ENCODE measurements at regions not wholly inside any gene's neighbourhood (a gene's known extent, or its start where the extent isn't known, plus 50 kb on each side); places are given as distances from the start of the nearest gene placed in this dataset.

GRCh38 chr7:125636320-125636962 is 706.8 kb upstream of the POT1 start:
- no peak overlapping the region for H3K4me3 ChIP-seq (replicated peaks in 1 of 4; ENCODE audit: control extremely low read depth in 1 of 4, insufficient read depth in 1 of 4, low read depth in 3 of 4, low read length in 4 of 4)
- no peak for DNase-seq (ENCODE audit: low read depth in 2 of 2)
- H3K4me2 ChIP-seq (ENCODE audit: extremely low read depth, insufficient read depth, low read length): no peak overlapping the region
- H3K27ac ChIP-seq (ENCODE audit: insufficient read depth, low read length): no peak overlapping the region
- H3K27me3 ChIP-seq (ENCODE audit: control insufficient read depth, insufficient read depth, low read length): no peaks in the 10 kb centered on the region
- H3K9me3 ChIP-seq (ENCODE audit: control insufficient read depth, insufficient read depth, low read depth, low read length): no peaks in the 10 kb centered on the region
- H3K9ac ChIP-seq (ENCODE audit: insufficient read depth, low read length): no peak overlapping the region
- TF ChIP-seq CTCF (conservative IDR thresholded peaks at IDR 0.05 in 1 of 2, IDR thresholded peaks at IDR 0.05 in 1 of 2; ENCODE audit: low read depth in 1 of 2, low read length in 2 of 2) (no peak), EZH2 (IDR thresholded peaks at IDR 0.05; ENCODE audit: low read length, missing control alignments) (no peak)
- H3K36me3 ChIP-seq (ENCODE audit: control insufficient read depth, insufficient read depth, low read length): no peaks in the 10 kb centered on the region
- H3K4me1 ChIP-seq (ENCODE audit: control insufficient read depth, extremely low read depth, insufficient read depth, low read length): no peaks in the 10 kb centered on the region
- H3K79me2 ChIP-seq (ENCODE audit: control insufficient read depth, insufficient read depth, low read length): no peaks in the 10 kb centered on the region
- H4K20me1 ChIP-seq (ENCODE audit: control insufficient read depth, extremely low read depth, insufficient read depth, low read length): no peaks in the 10 kb centered on the region
- H2AFZ ChIP-seq (ENCODE audit: low read length): no peak overlapping the region

GRCh38 chr7:125618516-125618915 is 688.9 kb upstream of the POT1 start:
- Histone ChIP-seq H3K27ac (ENCODE audit: insufficient read depth, low read length) (no peak overlapping the region), H3K36me3 (ENCODE audit: control insufficient read depth, insufficient read depth, low read length) (no peaks in the 10 kb centered on the region), H2AFZ (ENCODE audit: low read length) (no peak overlapping the region), H3K4me1 (ENCODE audit: control insufficient read depth, extremely low read depth, insufficient read depth, low read length) (no peaks in the 10 kb centered on the region), H3K4me2 (ENCODE audit: extremely low read depth, insufficient read depth, low read length) (no peak overlapping the region), H3K9ac (ENCODE audit: insufficient read depth, low read length) (no peak overlapping the region), H3K9me3 (ENCODE audit: control insufficient read depth, insufficient read depth, low read depth, low read length) (no peaks in the 10 kb centered on the region), H3K4me3 (replicated peaks in 1 of 4; ENCODE audit: control extremely low read depth in 1 of 4, insufficient read depth in 1 of 4, low read depth in 3 of 4, low read length in 4 of 4) (no peak overlapping the region), H3K79me2 (ENCODE audit: control insufficient read depth, insufficient read depth, low read length) (no peaks in the 10 kb centered on the region), H4K20me1 (ENCODE audit: control insufficient read depth, extremely low read depth, insufficient read depth, low read length) (no peaks in the 10 kb centered on the region), H3K27me3 (ENCODE audit: control insufficient read depth, insufficient read depth, low read length) (no peaks in the 10 kb centered on the region)
- no peak for TF ChIP-seq EZH2 (IDR thresholded peaks at IDR 0.05; ENCODE audit: low read length, missing control alignments)
- DNase-seq (ENCODE audit: low read depth in 2 of 2): no peak

- no peaks in the 10 kb centered on the region for H3K27me3 ChIP-seq (ENCODE audit: control insufficient read depth, insufficient read depth, low read length)
- H3K9ac ChIP-seq (ENCODE audit: insufficient read depth, low read length): no peak overlapping the region
- H3K36me3 ChIP-seq (ENCODE audit: control insufficient read depth, insufficient read depth, low read length): no peaks in the 10 kb centered on the region
- H3K27ac ChIP-seq (ENCODE audit: insufficient read depth, low read length): no peak overlapping the region
- H3K79me2 ChIP-seq (ENCODE audit: control insufficient read depth, insufficient read depth, low read length): no peaks in the 10 kb centered on the region
- H3K4me1 ChIP-seq (ENCODE audit: control insufficient read depth, extremely low read depth, insufficient read depth, low read length): no peaks in the 10 kb centered on the region
- no peak overlapping the region for H3K4me2 ChIP-seq (ENCODE audit: extremely low read depth, insufficient read depth, low read length)
- H3K9me3 ChIP-seq (ENCODE audit: control insufficient read depth, insufficient read depth, low read depth, low read length): no peaks in the 10 kb centered on the region
- H2AFZ ChIP-seq (ENCODE audit: low read length): no peak overlapping the region
- H4K20me1 ChIP-seq (ENCODE audit: control insufficient read depth, extremely low read depth, insufficient read depth, low read length): no peaks in the 10 kb centered on the region
- TF ChIP-seq EZH2 (IDR thresholded peaks at IDR 0.05; ENCODE audit: low read length, missing control alignments): no peak
- TF ChIP-seq CTCF (conservative IDR thresholded peaks at IDR 0.05 in 1 of 2, IDR thresholded peaks at IDR 0.05 in 1 of 2; ENCODE audit: low read depth in 1 of 2, low read length in 2 of 2): no peak
- no peak overlapping the region for H3K4me3 ChIP-seq (replicated peaks in 1 of 4; ENCODE audit: control extremely low read depth in 1 of 4, insufficient read depth in 1 of 4, low read depth in 3 of 4, low read length in 4 of 4)
- DNase-seq (ENCODE audit: low read depth in 2 of 2): no peak
Observed at GRCh38 chr7:125611582-125611981, 682.0 kb upstream of the POT1 start.

Data from fibroblast of lung (primary cell).